ENCODE measurements at regions not wholly inside any gene's neighbourhood (a gene's known extent, or its start where the extent isn't known, plus 50 kb on each side); places are given as distances from the start of the nearest gene placed in this dataset.

DNA sequence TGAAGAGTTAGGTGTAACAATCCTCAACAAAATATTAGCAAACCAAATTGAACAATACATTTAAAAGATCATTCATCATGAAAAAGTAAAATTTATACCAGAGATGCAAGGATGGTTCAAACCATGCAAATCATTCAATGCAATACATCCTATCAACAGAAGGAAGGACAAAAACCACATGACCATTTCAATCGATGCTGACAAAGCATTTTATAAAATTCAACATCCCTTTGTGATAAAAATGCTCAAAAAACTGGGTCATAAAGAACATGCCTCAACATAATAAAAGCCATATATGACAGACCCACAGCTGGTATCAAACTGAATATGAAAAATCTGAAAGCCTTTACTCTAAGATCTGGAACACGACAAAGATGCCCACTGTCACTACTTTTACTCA is 490.3 kb upstream of the IRAK1BP1 start:
- no peak for TF ChIP-seq CTCF (IDR thresholded peaks at IDR 0.05; ENCODE audit: low read depth, low read length)
- no peak for TF ChIP-seq EZH2phosphoT487 (IDR thresholded peaks at IDR 0.05; ENCODE audit: low read depth)
